GM21367 (cell line): ENCODE measurements at regions not wholly inside any gene's neighbourhood (a gene's known extent, or its start where the extent isn't known, plus 50 kb on each side); places are given as distances from the start of the nearest gene placed in this dataset.

ENCODE experiments used
- ATAC-seq: cut with Tn5 transposase; IDR thresholded peaks from one replicate; pipeline ENCODE4 v1.9.1; 2021; ENCODE audit not compliant: unreplicated experiment

- no peak for ATAC-seq
Measured at GRCh38 chr18:33870059-33870458, 292.0 kb downstream of the ASXL3 start.

- no peak for ATAC-seq
Measured at GRCh38 chr18:33866386-33866785, 288.4 kb downstream of the ASXL3 start.

- ATAC-seq: no peak
Measured at GRCh38 chr18:33863912-33864311, 285.9 kb downstream of the ASXL3 start.

- ATAC-seq: no peak
Measured at GRCh38 chr18:33854827-33855139, 276.8 kb downstream of the ASXL3 start.

GRCh38 chr18:33854086-33854826 lies 276.2 kb downstream of the ASXL3 start:
- no peak for ATAC-seq

- ATAC-seq: no peak
Measured at GRCh38 chr18:33853187-33853586, 275.2 kb downstream of the ASXL3 start.

- no peak for ATAC-seq
Measured at GRCh38 chr18:33851546-33852078, 273.6 kb downstream of the ASXL3 start.

GRCh38 chr18:33849731-33850130 lies 271.7 kb downstream of the ASXL3 start:
- no peak for ATAC-seq

GRCh38 chr18:33844232-33844631 lies 266.2 kb downstream of the ASXL3 start:
- ATAC-seq: no peak

- ATAC-seq: no peak
Measured at GRCh38 chr18:33841221-33841967, 263.4 kb downstream of the ASXL3 start.

- no peak for ATAC-seq
Measured at GRCh38 chr18:33840212-33840593, 262.2 kb downstream of the ASXL3 start.

GRCh38 chr18:33839452-33840211 lies 261.6 kb downstream of the ASXL3 start:
- peak; percentile 76 for ATAC-seq

- no peak for ATAC-seq
Measured at GRCh38 chr18:33838054-33838453, 260.0 kb downstream of the ASXL3 start.

DNA sequence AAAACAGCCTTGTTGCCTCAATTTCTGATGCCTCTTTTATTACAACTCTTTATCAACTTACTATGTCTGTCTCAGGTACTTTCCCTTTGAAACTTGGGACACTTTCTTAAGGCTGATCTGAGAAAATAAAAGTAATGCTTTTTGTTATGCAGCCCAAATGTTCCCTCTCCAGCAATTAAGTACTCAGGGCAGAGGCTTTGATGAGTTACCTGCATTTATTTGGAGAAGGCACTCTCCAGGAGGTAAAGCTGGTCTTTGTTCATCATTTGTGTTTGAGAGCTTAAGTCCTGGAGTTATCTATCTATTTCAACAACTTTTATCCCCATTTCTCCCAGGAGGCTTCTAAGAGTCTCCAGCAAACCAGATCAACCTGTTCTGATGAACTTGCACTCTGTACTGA lies 259.2 kb downstream of the ASXL3 start:
- ATAC-seq: no peak

GRCh38 chr18:33836564-33836963 lies 258.5 kb downstream of the ASXL3 start:
- no peak for ATAC-seq

- no peak for ATAC-seq
Measured at GRCh38 chr18:33835419-33835818, 257.4 kb downstream of the ASXL3 start.

DNA sequence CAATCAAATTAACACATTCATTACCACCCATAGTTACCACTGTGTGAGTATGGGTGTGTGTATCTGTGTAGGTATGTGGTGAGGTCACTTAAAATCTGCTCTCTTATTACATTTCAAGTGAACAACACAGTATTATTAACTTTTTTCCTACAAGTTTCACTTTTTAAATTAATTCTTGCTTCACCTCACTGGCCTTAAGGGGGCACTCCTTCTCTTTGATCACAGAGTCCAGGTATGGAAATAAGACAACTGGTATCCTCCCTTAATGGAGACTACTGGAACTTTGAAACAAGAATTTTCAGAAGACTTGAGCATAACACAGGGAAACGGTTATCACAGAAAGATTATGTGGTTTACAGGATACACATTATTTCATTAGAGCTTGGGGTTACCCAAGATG lies 255.8 kb downstream of the ASXL3 start:
- no peak for ATAC-seq

- no peak for ATAC-seq
Measured at GRCh38 chr18:33831424-33831823, 253.4 kb downstream of the ASXL3 start.

- ATAC-seq: no peak
Measured at GRCh38 chr18:33830213-33830612, 252.2 kb downstream of the ASXL3 start.

- no peak for ATAC-seq
Measured at GRCh38 chr18:33828949-33829348, 250.9 kb downstream of the ASXL3 start.

DNA sequence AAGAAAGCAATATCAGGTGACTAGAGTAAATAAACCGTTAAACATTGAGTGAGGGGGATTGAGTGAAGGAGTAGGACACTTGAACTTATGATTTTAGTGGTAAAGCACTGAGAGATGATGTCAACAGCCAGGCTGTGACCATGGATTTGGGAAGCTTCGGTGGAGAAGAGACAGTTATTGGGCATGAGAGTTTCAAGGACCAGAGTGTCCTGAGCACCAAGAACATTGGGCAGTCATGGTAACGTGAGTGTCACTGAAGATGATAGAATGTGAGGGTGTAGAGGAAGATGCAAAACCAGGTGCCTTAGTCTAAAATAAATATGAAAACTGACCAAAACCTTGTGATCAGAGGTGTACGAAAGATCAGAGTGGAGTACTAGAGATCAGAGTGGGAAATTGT lies 248.1 kb downstream of the ASXL3 start:
- no peak for ATAC-seq

GRCh38 chr18:33821503-33821902 lies 243.5 kb downstream of the ASXL3 start:
- ATAC-seq: no peak
